ENCODE measurements at regions not wholly inside any gene's neighbourhood (a gene's known extent, or its start where the extent isn't known, plus 50 kb on each side); places are given as distances from the start of the nearest gene placed in this dataset.

- TF ChIP-seq EZH2 (optimal IDR thresholded peaks at IDR 0.05; ENCODE audit: low read depth, low read length) (no peak), EZH2phosphoT487 (IDR thresholded peaks at IDR 0.05; ENCODE audit: low read length) (no peak)
- TF ChIP-seq, protein P1, sequence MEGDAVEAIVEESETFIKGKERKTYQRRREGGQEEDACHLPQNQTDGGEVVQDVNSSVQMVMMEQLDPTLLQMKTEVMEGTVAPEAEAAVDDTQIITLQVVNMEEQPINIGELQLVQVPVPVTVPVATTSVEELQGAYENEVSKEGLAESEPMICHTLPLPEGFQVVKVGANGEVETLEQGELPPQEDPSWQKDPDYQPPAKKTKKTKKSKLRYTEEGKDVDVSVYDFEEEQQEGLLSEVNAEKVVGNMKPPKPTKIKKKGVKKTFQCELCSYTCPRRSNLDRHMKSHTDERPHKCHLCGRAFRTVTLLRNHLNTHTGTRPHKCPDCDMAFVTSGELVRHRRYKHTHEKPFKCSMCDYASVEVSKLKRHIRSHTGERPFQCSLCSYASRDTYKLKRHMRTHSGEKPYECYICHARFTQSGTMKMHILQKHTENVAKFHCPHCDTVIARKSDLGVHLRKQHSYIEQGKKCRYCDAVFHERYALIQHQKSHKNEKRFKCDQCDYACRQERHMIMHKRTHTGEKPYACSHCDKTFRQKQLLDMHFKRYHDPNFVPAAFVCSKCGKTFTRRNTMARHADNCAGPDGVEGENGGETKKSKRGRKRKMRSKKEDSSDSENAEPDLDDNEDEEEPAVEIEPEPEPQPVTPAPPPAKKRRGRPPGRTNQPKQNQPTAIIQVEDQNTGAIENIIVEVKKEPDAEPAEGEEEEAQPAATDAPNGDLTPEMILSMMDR (IDR thresholded peaks at IDR 0.05; ENCODE audit: low read length): no peak
These were observed 1523.8 kb upstream of the CADM2 start for GRCh38 chr3:83434880-83435587.
